ENCODE measurements at regions not wholly inside any gene's neighbourhood (a gene's known extent, or its start where the extent isn't known, plus 50 kb on each side); places are given as distances from the start of the nearest gene placed in this dataset.

- DNase-seq (ENCODE audit: low read depth), result no peak
These were observed 137.4 kb upstream of the RPL10L start for GRCh38 chr14:46788994-46789393.

- no peak for DNase-seq (ENCODE audit: low read depth)
These were observed 130.7 kb upstream of the RPL10L start for GRCh38 chr14:46782281-46782680.

- DNase-seq (ENCODE audit: low read depth), result no peak
These were observed 117.7 kb upstream of the RPL10L start for GRCh38 chr14:46769292-46769691.

GRCh38 chr14:46747001-46747652 lies 95.5 kb upstream of the RPL10L start:
- no peak for DNase-seq (ENCODE audit: low read depth)

- peak; percentile 9 for DNase-seq (ENCODE audit: low read depth)
These were observed 82.7 kb upstream of the RPL10L start for GRCh38 chr14:46734286-46734685.

- no peak for DNase-seq (ENCODE audit: low read depth)
These were observed 65.6 kb upstream of the RPL10L start for GRCh38 chr14:46717211-46717610.

Data from renal cortical epithelial cell (primary cell).